H1 (cell line): ENCODE measurements at regions not wholly inside any gene's neighbourhood (a gene's known extent, or its start where the extent isn't known, plus 50 kb on each side); places are given as distances from the start of the nearest gene placed in this dataset.

Source experiments
- CTCF ChIA-PET: fragments of 300-600 bp; sonication (Branson Sonifier 250); formaldehyde crosslinking; loops from one replicate; lab custom pipeline; 2021; ENCODE audit not compliant: partially characterized antibody; lab: Charles Lee
- POLR2A ChIA-PET: fragments of 300-600 bp; sonication (Branson Sonifier 250); formaldehyde crosslinking; loops from one replicate; lab custom pipeline; 2021; ENCODE audit warnings: inconsistent platforms; ENCODE audit not compliant: partially characterized antibody; lab: Charles Lee
- DNase-seq, 2 experiments: peaks; one replicate each; pipeline versions ENCODE4 v3.0.0 to v3.0.0-alpha.2; 2010 to 2022; ENCODE audit warnings: low spot score in 2 of 2, low read depth in 1 of 2, mixed read lengths in 1 of 2
- FAIRE-seq: peaks from 2 replicates; lab custom pipeline; 2011; peaks lifted over from hg19 to GRCh38; lab: Jason Lieb, UNC
- H2AFZ ChIP-seq: 2 replicates; pipeline ENCODE4 v1.8.1; 2012; ENCODE audit warnings: low read length, inconsistent platforms
- H2AK5ac ChIP-seq: 2 replicates; pipeline ENCODE4 v1.6.1; 2013; ENCODE audit warnings: low read depth, low read length
- H2BK120ac ChIP-seq: replicated peaks from 2 replicates; pipeline ENCODE3; 2013; ENCODE audit warnings: low read depth, low read length, inconsistent platforms
- H2BK12ac ChIP-seq: 2 replicates; pipeline ENCODE4 v1.6.1; 2013; ENCODE audit warnings: low read depth, low read length
- H2BK15ac ChIP-seq: 2 replicates; pipeline ENCODE4 v1.6.1; 2013; ENCODE audit warnings: low read length
- H2BK20ac ChIP-seq: 2 replicates; pipeline ENCODE4 v1.6.1; 2013; ENCODE audit warnings: low read length
- H2BK5ac ChIP-seq: 2 replicates; pipeline ENCODE4 v1.6.1; 2013; ENCODE audit warnings: low read depth, low read length
- H3K14ac ChIP-seq: 2 replicates; pipeline ENCODE4 v1.6.1; 2013; ENCODE audit warnings: inconsistent platforms; ENCODE audit not compliant: insufficient read length
- H3K18ac ChIP-seq: 2 replicates; pipeline ENCODE4 v1.6.1; 2013; ENCODE audit warnings: low read length; ENCODE audit errors: extremely low read depth
- H3K23ac ChIP-seq: 2 replicates; pipeline ENCODE4 v1.6.1; 2013; ENCODE audit warnings: inconsistent platforms; ENCODE audit not compliant: insufficient read length
- H3K23me2 ChIP-seq: 2 replicates; pipeline ENCODE4 v1.6.1; 2013; ENCODE audit warnings: low read depth, low read length
- H3K27ac ChIP-seq: 2 replicates; pipeline ENCODE4 v1.6.1; 2011; ENCODE audit warnings: low read depth, low read length, inconsistent platforms
- H3K27me3 ChIP-seq, 4 experiments: replicated peaks in 1 of 4; 1 replicate in 1 of 4; 2 replicates in 3 of 4; pipeline versions ENCODE4 v1.6.1 to v1.8.1; 2011 to 2013; ENCODE audit warnings: low read length in 3 of 4, mild to moderate bottlenecking in 3 of 4, inconsistent platforms in 2 of 4, mixed read lengths in 2 of 4, moderate library complexity in 1 of 4; ENCODE audit not compliant: control insufficient read depth in 3 of 4, insufficient read depth in 3 of 4; ENCODE audit errors: extremely low read depth in 1 of 4
- H3K36me3 ChIP-seq, 4 experiments: 2 replicates each; pipeline versions ENCODE4 v1.6.1 to v1.8.1; 2011 to 2013; ENCODE audit warnings: mild to moderate bottlenecking in 4 of 4, low read length in 3 of 4, moderate library complexity in 2 of 4, control low read depth in 1 of 4, inconsistent platforms in 1 of 4; ENCODE audit not compliant: insufficient read depth in 4 of 4, control insufficient read depth in 2 of 4
- H3K4ac ChIP-seq: replicated peaks from 2 replicates; pipeline ENCODE3; 2013; ENCODE audit warnings: low read length, low read depth, mixed read lengths, inconsistent platforms; ENCODE audit not compliant: insufficient read length
- H3K4me1 ChIP-seq, 4 experiments: replicated peaks in 1 of 4; 1 replicate in 1 of 4; 2 replicates in 3 of 4; pipeline versions ENCODE4 v1.6.1 to v1.8.1; 2011 to 2013; ENCODE audit warnings: low read length in 3 of 4, inconsistent platforms in 2 of 4, mixed read lengths in 1 of 4; ENCODE audit not compliant: insufficient read depth in 4 of 4, control insufficient read depth in 3 of 4
- H3K4me2 ChIP-seq, 2 experiments: 2 replicates each; pipeline versions ENCODE4 v1.6.1 to v1.8.1; 2011 to 2013; ENCODE audit warnings: low read depth in 2 of 2, low read length in 2 of 2, control low read depth in 1 of 2, inconsistent platforms in 1 of 2, mild to moderate bottlenecking in 1 of 2; ENCODE audit not compliant: insufficient read depth in 1 of 2
- H3K4me3 ChIP-seq, 4 experiments: fragments of 200-600, 300-600 bp in 1 of 4; sonication (generic), shearing (Covaris generic), sonication (Bioruptor Twin) in 1 of 4; 2 replicates each; pipeline versions ENCODE4 v1.5.1 to v1.8.1; 2011 to 2016; ENCODE audit warnings: low read length in 4 of 4, low read depth in 3 of 4, control low read depth in 2 of 4, inconsistent platforms in 2 of 4, mild to moderate bottlenecking in 2 of 4, mixed read lengths in 1 of 4, moderate library complexity in 1 of 4; ENCODE audit not compliant: insufficient read depth in 2 of 4; ENCODE audit errors: extremely low read depth in 1 of 4
- H3K56ac ChIP-seq: replicated peaks from 2 replicates; pipeline ENCODE3; 2013; ENCODE audit warnings: low read depth, mild to moderate bottlenecking, mixed read lengths, low read length, inconsistent platforms; ENCODE audit not compliant: insufficient read length
- H3K79me1 ChIP-seq: 2 replicates; pipeline ENCODE4 v1.6.1; 2013; ENCODE audit warnings: low read depth, low read length, control low read depth
- H3K79me2 ChIP-seq, 2 experiments: 2 replicates each; pipeline versions ENCODE4 v1.6.1 to v1.8.1; 2012 to 2013; ENCODE audit warnings: low read length in 2 of 2, mild to moderate bottlenecking in 2 of 2, inconsistent platforms in 1 of 2; ENCODE audit not compliant: insufficient read depth in 2 of 2, control insufficient read depth in 1 of 2
- H3K9ac ChIP-seq, 4 experiments: replicated peaks in 1 of 4; 1 replicate in 1 of 4; 2 replicates in 3 of 4; pipeline versions ENCODE4 v1.6.1 to v1.8.1; 2011 to 2013; ENCODE audit warnings: low read depth in 3 of 4, low read length in 3 of 4, control low read depth in 2 of 4, mild to moderate bottlenecking in 2 of 4, moderate library complexity in 2 of 4, inconsistent platforms in 1 of 4; ENCODE audit errors: extremely low read depth in 1 of 4
- H3K9me3 ChIP-seq, 2 experiments: 2 replicates each; pipeline versions ENCODE4 v1.6.1 to v1.8.1; 2012 to 2013; ENCODE audit warnings: mild to moderate bottlenecking in 2 of 2, moderate library complexity in 2 of 2, control low read depth in 1 of 2, inconsistent platforms in 1 of 2, low read depth in 1 of 2, low read length in 1 of 2, mixed read lengths in 1 of 2; ENCODE audit not compliant: insufficient read depth in 2 of 2
- H4K20me1 ChIP-seq, 2 experiments: replicated peaks in 1 of 2; 2 replicates each; pipeline versions ENCODE3 to v1.8.1; 2011 to 2013; ENCODE audit warnings: inconsistent platforms in 2 of 2, low read length in 2 of 2, mild to moderate bottlenecking in 1 of 2; ENCODE audit not compliant: insufficient read depth in 2 of 2, control insufficient read depth in 1 of 2
- H4K5ac ChIP-seq: 2 replicates; pipeline ENCODE4 v1.6.1; 2013; ENCODE audit warnings: low read length, low read depth, mixed read lengths, inconsistent platforms; ENCODE audit not compliant: insufficient read length
- H4K8ac ChIP-seq: 2 replicates; pipeline ENCODE4 v1.8.0; 2013; ENCODE audit warnings: mild to moderate bottlenecking, moderate library complexity, low read length, inconsistent platforms; ENCODE audit not compliant: insufficient read depth; ENCODE audit errors: extremely low read depth
- H4K91ac ChIP-seq: replicated peaks from 2 replicates; pipeline ENCODE3; 2013; ENCODE audit warnings: low read length, mixed read lengths, inconsistent platforms; ENCODE audit not compliant: insufficient read length
- CTCF ChIP-seq, 3 experiments: IDR thresholded peaks; 1 replicate in 2 of 3; 2 replicates in 1 of 3; pipeline versions ENCODE4 v1.5.1 to v1.6.1; 2011; ENCODE audit warnings: low read length in 3 of 3, mild to moderate bottlenecking in 3 of 3, inconsistent platforms in 2 of 3, low read depth in 1 of 3, moderate library complexity in 1 of 3; ENCODE audit not compliant: insufficient read depth in 1 of 3; ENCODE audit errors: control extremely low read depth in 1 of 3
- FOSL1 ChIP-seq: IDR thresholded peaks from 2 replicates; pipeline ENCODE4 v1.6.1; 2011; ENCODE audit warnings: mild to moderate bottlenecking, low read depth, low read length, moderate library complexity; ENCODE audit not compliant: insufficient read depth
- RAD21 ChIP-seq, 2 experiments: IDR thresholded peaks in 1 of 2; conservative IDR thresholded peaks in 1 of 2; 2 replicates each; pipeline ENCODE4 v1.6.1; 2011; ENCODE audit warnings: low read depth in 2 of 2, low read length in 2 of 2, improper control_type of control experiment in 1 of 2, inconsistent platforms in 1 of 2, mild to moderate bottlenecking in 1 of 2, moderate library complexity in 1 of 2
- WGBS, 2 experiments: shearing (Covaris generic) in 1 of 2; methylation state at CpG; one replicate each; pipeline versions ENCODE4 v1.1.6 to v1.1.7; 2013 to 2015; ENCODE audit warnings: low lambda C conversion rate in 2 of 2, mixed read lengths in 2 of 2, inconsistent platforms in 1 of 2, low coverage in 1 of 2, missing lambda C conversion rate in 1 of 2; ENCODE audit not compliant: insufficient replicate concordance in 2 of 2, insufficient coverage in 1 of 2, insufficient read length in 1 of 2; ENCODE audit errors: extremely low coverage in 1 of 2, missing lambda C conversion rate in 1 of 2; 5-methylcytosine and 5-hydroxymethylcytosine counted together

DNA sequence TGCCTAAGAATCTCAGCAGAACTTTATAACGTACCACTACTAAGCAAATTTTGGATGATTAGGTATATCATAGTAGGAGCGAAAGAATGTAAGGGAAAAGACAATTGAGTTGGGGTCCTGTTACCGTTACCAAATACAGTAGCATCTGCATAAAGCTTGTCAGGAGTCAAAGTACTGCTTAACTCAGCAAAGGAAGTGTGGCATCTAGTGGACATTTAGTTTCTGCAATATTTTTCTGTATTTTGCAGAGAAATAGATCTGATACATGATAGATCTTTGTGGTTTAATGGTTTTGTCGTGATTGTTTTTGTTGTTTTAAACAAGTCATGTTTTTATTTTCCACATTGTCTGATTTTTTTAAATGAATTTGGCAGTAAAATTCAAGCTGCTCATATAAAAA lies 81.0 kb upstream of the SMARCAD1 start:
- Histone ChIP-seq H4K91ac (no peak overlapping the region), H3K56ac (no peak overlapping the region), H4K8ac (no peak overlapping the region), H3K4me2 (no peak overlapping the region), H3K79me2 (no peaks in the 10 kb centered on the region), H3K79me1 (no peaks in the 10 kb centered on the region), H3K4me1 (peaks cover 0 to 2% (median 0%) of the 10 kb centered on the region in 4 experiments; a peak in 1 of 7 replicates), H2BK15ac (no peak overlapping the region), H2AFZ (no peak overlapping the region), H3K27ac (no peak overlapping the region), H3K14ac (no peak overlapping the region), H3K36me3 (no peaks in the 10 kb centered on the region), H2BK120ac (no peak overlapping the region), H2BK20ac (no peak overlapping the region), H3K4ac (no peak overlapping the region), H2BK5ac (no peak overlapping the region), H3K27me3 (no peaks in the 10 kb centered on the region), H3K9me3 (no peaks in the 10 kb centered on the region), H3K23ac (no peak overlapping the region), H4K5ac (no peak overlapping the region), H3K9ac (no peak overlapping the region), H3K18ac (no peak overlapping the region), H2BK12ac (no peak overlapping the region), H3K4me3 (no peak overlapping the region), H2AK5ac (no peak overlapping the region), H4K20me1 (no peaks in the 10 kb centered on the region), H3K23me2 (no peaks in the 10 kb centered on the region)
- POLR2A ChIA-PET, result no interaction called here
- DNase-seq, result no peak
- peak; percentile 66 for FAIRE-seq
- TF ChIP-seq RAD21 (IDR thresholded peaks at IDR 0.05 in 1 of 2, conservative IDR thresholded peaks at IDR 0.05 in 1 of 2; ENCODE audit: low read depth in 2 of 2, low read length in 2 of 2) (peak; percentile 72 to 77), CTCF (IDR thresholded peaks at IDR 0.05; ENCODE audit: control extremely low read depth in 1 of 3, insufficient read depth in 1 of 3, low read depth in 1 of 3, low read length in 3 of 3) (peak in 2 of 3 experiments; percentile 54 to 60; a peak in 3 of 4 replicates), FOSL1 (no peak)
- WGBS, 2 experiments, result 49% methylated on average over 4 of the region's 4 CpGs; no CpG with 5 or more reads in 1 of the 2 experiments
- CTCF ChIA-PET, result interaction anchor here (0.7 to 3.1 kb wide), 11 partner anchors 10 to 336 kb away, joined by 3 to 10 read pairs (median 6); no protein-coding TSS in a partner anchor
